GM12878 (cell line): ENCODE measurements at regions not wholly inside any gene's neighbourhood (a gene's known extent, or its start where the extent isn't known, plus 50 kb on each side); places are given as distances from the start of the nearest gene placed in this dataset.

Experiments
- MAX ChIP-seq: IDR thresholded peaks from 2 replicates; pipeline ENCODE4 v1.6.1; 2012; ENCODE audit warnings: low read depth, low read length, improper control_type of control experiment
- ZBTB33 ChIP-seq: fragments of 450-650 bp; IDR thresholded peaks from 2 replicates; pipeline ENCODE4 v1.6.1; 2017; ENCODE audit warnings: mild to moderate bottlenecking

- TF ChIP-seq MAX: no peak
- no peak for TF ChIP-seq ZBTB33
Measured at GRCh38 chr21:43353282-43354025, 73.5 kb downstream of the SIK1 start.
